ENCODE measurements at regions not wholly inside any gene's neighbourhood (a gene's known extent, or its start where the extent isn't known, plus 50 kb on each side); places are given as distances from the start of the nearest gene placed in this dataset.
"Not testable (repeated sequence)": the region's sequence is repeated elsewhere in the genome, so short reads cannot be mapped to it uniquely, and the experiment has no call there.

- no peak for DNase-seq
Measured at GRCh38 chr14:81971911-81972310, 438.3 kb upstream of the SEL1L start.

- DNase-seq: no peak
Measured at GRCh38 chr14:81972601-81973000, 438.9 kb upstream of the SEL1L start.

GRCh38 chr14:81974543-81974942 lies 440.9 kb upstream of the SEL1L start:
- no peak for DNase-seq

- no peak for DNase-seq
Measured at GRCh38 chr14:81980601-81981306, 447.1 kb upstream of the SEL1L start.

- DNase-seq: no peak
Measured at GRCh38 chr14:81981307-81981675, 447.6 kb upstream of the SEL1L start.

- DNase-seq: no peak
Measured at GRCh38 chr14:81982046-81982445, 448.4 kb upstream of the SEL1L start.

GRCh38 chr14:81986005-81986404 lies 452.4 kb upstream of the SEL1L start:
- DNase-seq: no peak

- DNase-seq: no peak
Measured at GRCh38 chr14:81989211-81989610, 455.6 kb upstream of the SEL1L start.

GRCh38 chr14:81990312-81990761 lies 456.7 kb upstream of the SEL1L start:
- peak; percentile 33 for DNase-seq

GRCh38 chr14:81991998-81992397 lies 458.3 kb upstream of the SEL1L start:
- no peak for DNase-seq

- DNase-seq: no peak
Measured at GRCh38 chr14:81993432-81993831, 459.8 kb upstream of the SEL1L start.

GRCh38 chr14:82003426-82003825 lies 469.8 kb upstream of the SEL1L start:
- DNase-seq: no peak

GRCh38 chr14:82009076-82009475 lies 475.4 kb upstream of the SEL1L start:
- no peak for DNase-seq

GRCh38 chr14:82009993-82010392 lies 476.3 kb upstream of the SEL1L start:
- DNase-seq: no peak

GRCh38 chr14:82011460-82011859 lies 477.8 kb upstream of the SEL1L start:
- DNase-seq: no peak

- DNase-seq: no peak
Measured at GRCh38 chr14:82029038-82029437, 495.4 kb upstream of the SEL1L start.

GRCh38 chr14:82035397-82035796 lies 501.7 kb upstream of the SEL1L start:
- DNase-seq: no peak

GRCh38 chr14:82038066-82038465 lies 504.4 kb upstream of the SEL1L start:
- not testable (repeated sequence) for DNase-seq

GRCh38 chr14:82045339-82045738 lies 511.7 kb upstream of the SEL1L start:
- DNase-seq: no peak

- no peak for DNase-seq
Measured at GRCh38 chr14:82046512-82047226, 513.0 kb upstream of the SEL1L start.

- DNase-seq: no peak
Measured at GRCh38 chr14:82047777-82048470, 514.3 kb upstream of the SEL1L start.

GRCh38 chr14:82052778-82053177 lies 519.1 kb upstream of the SEL1L start:
- DNase-seq: no peak

- DNase-seq: no peak
Measured at GRCh38 chr14:82055515-82056115, 522.0 kb upstream of the SEL1L start.

GRCh38 chr14:82060219-82060618 lies 526.6 kb upstream of the SEL1L start:
- DNase-seq: no peak
